Parathyroid adenoma (tissue), 2 donors: ENCODE measurements at regions not wholly inside any gene's neighbourhood (a gene's known extent, or its start where the extent isn't known, plus 50 kb on each side); places are given as distances from the start of the nearest gene placed in this dataset.

ENCODE experiments used
- H2AFZ ChIP-seq: fragments of 300-600 bp; sonication (generic); one replicate; pipeline ENCODE4 v1.7.0; 2017; ENCODE audit warnings: antibody characterized with exemption, mild to moderate bottlenecking
- H3K27ac ChIP-seq: fragments of 300-600 bp; sonication (generic); one replicate; pipeline ENCODE4 v1.7.0; 2017
- H3K27me3 ChIP-seq: fragments of 300-600 bp; sonication (generic); one replicate; pipeline ENCODE4 v1.7.0; 2017; ENCODE audit warnings: low read length; ENCODE audit not compliant: control insufficient read depth, insufficient read depth
- H3K36me3 ChIP-seq: fragments of 300-600 bp; sonication (generic); one replicate; pipeline ENCODE4 v1.7.0; 2017; ENCODE audit warnings: low read length; ENCODE audit not compliant: control insufficient read depth, insufficient read depth
- H3K4me1 ChIP-seq: fragments of 300-600 bp; sonication (generic); one replicate; pipeline ENCODE4 v1.7.0; 2017; ENCODE audit warnings: control low read depth
- H3K4me2 ChIP-seq: fragments of 300-600 bp; sonication (generic); one replicate; pipeline ENCODE4 v1.7.0; 2017; ENCODE audit warnings: low read length
- H3K4me3 ChIP-seq: fragments of 300-600 bp; sonication (generic); one replicate; pipeline ENCODE4 v1.7.0; 2017; ENCODE audit warnings: low read depth, low read length
- H3K79me2 ChIP-seq: fragments of 300-600 bp; sonication (generic); one replicate; pipeline ENCODE4 v1.7.0; 2017; ENCODE audit warnings: control low read depth
- H3K9ac ChIP-seq: fragments of 300-600 bp; sonication (generic); one replicate; pipeline ENCODE4 v1.7.0; 2017; ENCODE audit warnings: mild to moderate bottlenecking
- H3K9me3 ChIP-seq: fragments of 300-600 bp; sonication (generic); one replicate; pipeline ENCODE4 v1.7.0; 2017; ENCODE audit warnings: low read length; ENCODE audit not compliant: control insufficient read depth
- TF ChIP-seq, protein P1 (sequence below): fragments of 300-600 bp; sonication (generic); IDR thresholded peaks from one replicate; pipeline ENCODE4 v1.7.0; 2017; ENCODE audit warnings: antibody characterized with exemption, mild to moderate bottlenecking
- donor health status: primary hyperparathyroidism.

DNA sequence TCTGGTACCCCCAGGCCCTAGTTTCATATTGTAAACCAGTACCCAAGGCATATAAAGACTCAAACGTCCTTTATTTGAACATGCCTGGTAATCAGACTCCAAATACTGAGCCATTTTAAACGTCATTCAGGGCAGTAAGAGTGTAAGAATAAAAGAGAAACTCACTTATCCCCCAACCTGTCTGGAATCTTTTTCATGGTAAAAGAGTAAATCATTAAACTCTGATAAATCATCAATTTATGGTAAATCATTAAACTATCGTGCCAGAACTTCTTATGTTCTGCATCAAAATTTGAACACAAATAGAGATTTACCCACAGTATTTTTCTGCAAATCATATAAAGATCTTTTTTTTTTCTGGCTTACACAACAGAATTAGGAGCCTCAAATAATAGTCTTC, 734.3 kb upstream of the POT1 start:
- Histone ChIP-seq H3K27me3 (no peaks in the 10 kb centered on the region), H3K79me2 (no peaks in the 10 kb centered on the region), H3K4me2 (no peak overlapping the region), H2AFZ (no peak overlapping the region), H3K36me3 (no peaks in the 10 kb centered on the region), H3K9ac (no peak overlapping the region), H3K4me3 (no peak overlapping the region), H3K4me1 (no peaks in the 10 kb centered on the region), H3K27ac (no peak overlapping the region), H3K9me3 (no peaks in the 10 kb centered on the region)
- TF ChIP-seq, protein P1, sequence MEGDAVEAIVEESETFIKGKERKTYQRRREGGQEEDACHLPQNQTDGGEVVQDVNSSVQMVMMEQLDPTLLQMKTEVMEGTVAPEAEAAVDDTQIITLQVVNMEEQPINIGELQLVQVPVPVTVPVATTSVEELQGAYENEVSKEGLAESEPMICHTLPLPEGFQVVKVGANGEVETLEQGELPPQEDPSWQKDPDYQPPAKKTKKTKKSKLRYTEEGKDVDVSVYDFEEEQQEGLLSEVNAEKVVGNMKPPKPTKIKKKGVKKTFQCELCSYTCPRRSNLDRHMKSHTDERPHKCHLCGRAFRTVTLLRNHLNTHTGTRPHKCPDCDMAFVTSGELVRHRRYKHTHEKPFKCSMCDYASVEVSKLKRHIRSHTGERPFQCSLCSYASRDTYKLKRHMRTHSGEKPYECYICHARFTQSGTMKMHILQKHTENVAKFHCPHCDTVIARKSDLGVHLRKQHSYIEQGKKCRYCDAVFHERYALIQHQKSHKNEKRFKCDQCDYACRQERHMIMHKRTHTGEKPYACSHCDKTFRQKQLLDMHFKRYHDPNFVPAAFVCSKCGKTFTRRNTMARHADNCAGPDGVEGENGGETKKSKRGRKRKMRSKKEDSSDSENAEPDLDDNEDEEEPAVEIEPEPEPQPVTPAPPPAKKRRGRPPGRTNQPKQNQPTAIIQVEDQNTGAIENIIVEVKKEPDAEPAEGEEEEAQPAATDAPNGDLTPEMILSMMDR, result no peak

DNA sequence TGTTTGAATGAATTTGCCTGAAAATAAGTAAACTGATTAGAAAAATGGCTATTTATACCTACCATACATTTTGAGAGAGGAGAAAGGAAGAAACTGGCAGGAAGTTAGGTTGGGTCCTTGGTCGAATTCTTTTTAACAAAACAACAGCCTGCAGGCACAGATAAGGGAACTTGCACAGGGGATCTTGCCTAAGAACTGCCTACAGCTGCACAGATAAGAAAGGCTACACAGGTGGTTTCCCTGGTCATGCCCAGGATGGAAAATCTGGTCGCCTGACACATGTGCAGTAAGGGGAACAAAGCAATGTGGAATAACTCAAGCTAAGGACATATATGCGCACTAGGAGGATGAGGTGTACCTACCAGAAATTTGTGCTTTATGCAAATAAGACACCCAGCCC, 732.1 kb upstream of the POT1 start:
- no peaks in the 10 kb centered on the region for H3K9me3 ChIP-seq
- H3K9ac ChIP-seq, result no peak overlapping the region
- H3K27ac ChIP-seq, result no peak overlapping the region
- TF ChIP-seq, protein P1, result no peak
- H3K4me1 ChIP-seq, result no peaks in the 10 kb centered on the region
- no peaks in the 10 kb centered on the region for H3K36me3 ChIP-seq
- no peaks in the 10 kb centered on the region for H3K27me3 ChIP-seq
- H3K4me2 ChIP-seq, result no peak overlapping the region
- no peaks in the 10 kb centered on the region for H3K79me2 ChIP-seq
- H3K4me3 ChIP-seq, result no peak overlapping the region
- no peak overlapping the region for H2AFZ ChIP-seq

DNA sequence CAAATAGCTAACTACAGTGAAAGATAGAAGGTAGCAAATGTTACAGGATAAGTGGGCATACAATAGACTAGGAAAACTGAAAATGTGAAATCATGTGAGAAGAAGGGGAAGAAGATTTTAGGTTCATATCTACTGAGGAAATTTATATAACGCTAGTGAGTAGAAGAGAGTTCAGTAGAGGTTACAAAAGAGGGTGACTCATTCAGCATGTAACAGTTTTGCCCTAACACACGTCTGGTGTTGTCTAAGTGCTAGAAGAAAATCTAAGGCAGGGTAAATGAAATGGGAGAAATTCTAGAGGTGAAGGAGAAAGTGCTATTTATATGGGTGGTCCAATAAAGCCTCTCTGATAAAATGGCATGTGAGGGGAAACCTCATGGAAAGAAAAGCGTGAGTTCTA, 731.4 kb upstream of the POT1 start:
- H3K79me2 ChIP-seq, result no peaks in the 10 kb centered on the region
- H3K4me2 ChIP-seq, result no peak overlapping the region
- no peaks in the 10 kb centered on the region for H3K27me3 ChIP-seq
- no peak overlapping the region for H2AFZ ChIP-seq
- no peak overlapping the region for H3K4me3 ChIP-seq
- H3K9ac ChIP-seq, result no peak overlapping the region
- no peaks in the 10 kb centered on the region for H3K9me3 ChIP-seq
- no peaks in the 10 kb centered on the region for H3K36me3 ChIP-seq
- TF ChIP-seq, protein P1, result no peak
- H3K27ac ChIP-seq, result no peak overlapping the region
- no peaks in the 10 kb centered on the region for H3K4me1 ChIP-seq

DNA sequence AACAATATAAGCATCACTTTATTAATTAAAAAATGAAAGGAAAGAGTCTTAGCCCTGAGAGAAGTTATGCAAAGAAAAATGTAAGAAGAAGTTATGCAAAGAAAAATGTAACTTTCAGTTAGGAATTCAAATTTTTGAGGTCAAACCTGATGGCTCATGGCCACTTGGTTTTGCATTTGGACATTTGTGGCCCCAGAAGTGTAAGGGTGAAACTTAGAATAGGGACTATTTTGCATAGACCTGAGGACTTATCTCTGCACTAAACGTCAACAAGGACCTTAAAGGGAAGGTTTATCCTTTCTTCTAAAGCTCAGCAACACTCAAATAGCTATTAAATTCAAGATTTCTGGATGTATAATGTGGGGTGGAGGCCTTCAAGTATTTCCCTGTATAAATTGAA, 724.5 kb upstream of the POT1 start:
- Histone ChIP-seq H3K4me1 (no peaks in the 10 kb centered on the region), H3K9ac (no peak overlapping the region), H3K27ac (no peak overlapping the region), H3K36me3 (no peaks in the 10 kb centered on the region), H3K4me3 (no peak overlapping the region), H3K4me2 (no peak overlapping the region), H3K79me2 (no peaks in the 10 kb centered on the region), H3K27me3 (no peaks in the 10 kb centered on the region), H3K9me3 (no peaks in the 10 kb centered on the region), H2AFZ (no peak overlapping the region)
- TF ChIP-seq, protein P1, result no peak

DNA sequence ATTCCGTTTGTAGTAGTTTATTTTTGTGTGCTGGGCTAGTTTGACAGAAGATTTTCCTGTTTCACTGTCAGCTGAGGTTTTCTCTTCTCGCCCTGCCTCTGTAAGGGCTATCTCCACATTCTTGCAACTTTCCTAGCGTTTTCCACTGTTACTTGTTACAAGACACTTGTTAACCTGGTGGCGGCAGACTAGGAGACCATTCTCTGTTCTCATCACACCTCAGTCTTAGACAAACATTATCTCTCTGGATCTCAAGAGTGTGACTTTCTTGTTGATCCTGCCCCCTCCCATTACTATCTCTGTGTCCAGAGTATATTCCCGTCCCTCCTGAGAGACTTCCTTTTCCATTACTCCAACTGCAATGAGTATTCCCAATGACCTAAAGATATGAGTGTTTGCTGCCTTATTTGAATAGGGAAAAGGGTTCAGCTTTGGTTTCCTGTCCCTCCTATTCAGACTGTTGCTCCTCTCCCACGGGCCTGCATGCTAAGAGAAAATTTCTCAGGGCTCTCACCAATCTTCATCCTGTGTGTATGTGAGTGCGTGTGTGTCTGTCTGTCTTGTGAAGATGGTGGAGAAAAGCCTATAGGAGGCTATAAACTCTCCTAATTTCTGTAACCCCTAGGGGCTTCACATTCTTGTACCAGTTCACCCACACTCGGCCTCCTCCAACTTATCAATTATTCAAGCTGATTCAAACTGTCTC, 722.4 kb upstream of the POT1 start:
- Histone ChIP-seq H3K27ac (no peak overlapping the region), H3K9ac (no peak overlapping the region), H2AFZ (no peak overlapping the region), H3K36me3 (no peaks in the 10 kb centered on the region), H3K79me2 (no peaks in the 10 kb centered on the region), H3K27me3 (no peaks in the 10 kb centered on the region), H3K4me3 (no peak overlapping the region), H3K9me3 (no peaks in the 10 kb centered on the region), H3K4me1 (no peaks in the 10 kb centered on the region), H3K4me2 (no peak overlapping the region)
- TF ChIP-seq, protein P1, result no peak
